Vagina (tissue), 2 donors: ENCODE measurements at regions not wholly inside any gene's neighbourhood (a gene's known extent, or its start where the extent isn't known, plus 50 kb on each side); places are given as distances from the start of the nearest gene placed in this dataset.

Source experiments
- CTCF ChIP-seq, 3 experiments: fragments of 450-650 bp in 2 of 3; fragments of 200-600 bp in 1 of 3; sonication (generic) in 1 of 3; IDR thresholded peaks; one replicate each; pipeline ENCODE4 v1.5.1; 2017 to 2019; ENCODE audit warnings: antibody characterized with exemption in 3 of 3, mild to moderate bottlenecking in 2 of 3, moderate library complexity in 2 of 3
- POLR2AphosphoS5 ChIP-seq, 2 donors: sonication (generic); formaldehyde crosslinking; IDR thresholded peaks; one replicate each; pipeline ENCODE4 v1.9.0; 2017; ENCODE audit warnings: antibody characterized with exemption in 2 of 2, mild to moderate bottlenecking in 2 of 2, low read depth in 1 of 2; ENCODE audit not compliant: insufficient read depth in 1 of 2

- TF ChIP-seq CTCF (IDR thresholded peaks at IDR 0.05), result no peak
- TF ChIP-seq POLR2AphosphoS5 (IDR thresholded peaks at IDR 0.05; ENCODE audit: insufficient read depth in 1 of 2, low read depth in 1 of 2), result no peak
Observed at GRCh38 chr6:169839898-169840631, 88.6 kb downstream of the ERMARD start.
